PFSK-1 (cell line): ENCODE measurements at regions not wholly inside any gene's neighbourhood (a gene's known extent, or its start where the extent isn't known, plus 50 kb on each side); places are given as distances from the start of the nearest gene placed in this dataset.

Source experiments
- FOXP2 ChIP-seq: optimal IDR thresholded peaks from 2 replicates; pipeline ENCODE3; 2011; ENCODE audit warnings: borderline replicate concordance, control low read depth, inconsistent platforms; ENCODE audit not compliant: insufficient read depth; ENCODE audit errors: extremely low read length, extremely low read depth
- POLR2AphosphoS5 ChIP-seq: IDR thresholded peaks from 2 replicates; pipeline ENCODE4 v1.6.1; 2012; ENCODE audit warnings: low read depth, mild to moderate bottlenecking, control low read depth, low read length, moderate library complexity
- SIN3A ChIP-seq: IDR thresholded peaks from 2 replicates; pipeline ENCODE4 v1.6.1; 2012; ENCODE audit warnings: mild to moderate bottlenecking, low read length, moderate library complexity, borderline replicate concordance; ENCODE audit not compliant: insufficient read depth
- TAF1 ChIP-seq: IDR thresholded peaks from 2 replicates; pipeline ENCODE4 v1.6.1; 2012; ENCODE audit warnings: low read length, control low read depth, borderline replicate concordance; ENCODE audit not compliant: insufficient read depth
- TF ChIP-seq, protein P1 (sequence below), 2 experiments: IDR thresholded peaks; 2 replicates each; pipeline versions ENCODE4 v1.6.1 to v1.8.0; 2011 to 2012; ENCODE audit warnings: low read depth in 2 of 2, low read length in 2 of 2, control low read depth in 1 of 2, inconsistent platforms in 1 of 2, mild to moderate bottlenecking in 1 of 2, moderate library complexity in 1 of 2; ENCODE audit not compliant: insufficient read depth in 1 of 2

- no peak for TF ChIP-seq SIN3A
- no peak for TF ChIP-seq TAF1
- TF ChIP-seq, protein P1, sequence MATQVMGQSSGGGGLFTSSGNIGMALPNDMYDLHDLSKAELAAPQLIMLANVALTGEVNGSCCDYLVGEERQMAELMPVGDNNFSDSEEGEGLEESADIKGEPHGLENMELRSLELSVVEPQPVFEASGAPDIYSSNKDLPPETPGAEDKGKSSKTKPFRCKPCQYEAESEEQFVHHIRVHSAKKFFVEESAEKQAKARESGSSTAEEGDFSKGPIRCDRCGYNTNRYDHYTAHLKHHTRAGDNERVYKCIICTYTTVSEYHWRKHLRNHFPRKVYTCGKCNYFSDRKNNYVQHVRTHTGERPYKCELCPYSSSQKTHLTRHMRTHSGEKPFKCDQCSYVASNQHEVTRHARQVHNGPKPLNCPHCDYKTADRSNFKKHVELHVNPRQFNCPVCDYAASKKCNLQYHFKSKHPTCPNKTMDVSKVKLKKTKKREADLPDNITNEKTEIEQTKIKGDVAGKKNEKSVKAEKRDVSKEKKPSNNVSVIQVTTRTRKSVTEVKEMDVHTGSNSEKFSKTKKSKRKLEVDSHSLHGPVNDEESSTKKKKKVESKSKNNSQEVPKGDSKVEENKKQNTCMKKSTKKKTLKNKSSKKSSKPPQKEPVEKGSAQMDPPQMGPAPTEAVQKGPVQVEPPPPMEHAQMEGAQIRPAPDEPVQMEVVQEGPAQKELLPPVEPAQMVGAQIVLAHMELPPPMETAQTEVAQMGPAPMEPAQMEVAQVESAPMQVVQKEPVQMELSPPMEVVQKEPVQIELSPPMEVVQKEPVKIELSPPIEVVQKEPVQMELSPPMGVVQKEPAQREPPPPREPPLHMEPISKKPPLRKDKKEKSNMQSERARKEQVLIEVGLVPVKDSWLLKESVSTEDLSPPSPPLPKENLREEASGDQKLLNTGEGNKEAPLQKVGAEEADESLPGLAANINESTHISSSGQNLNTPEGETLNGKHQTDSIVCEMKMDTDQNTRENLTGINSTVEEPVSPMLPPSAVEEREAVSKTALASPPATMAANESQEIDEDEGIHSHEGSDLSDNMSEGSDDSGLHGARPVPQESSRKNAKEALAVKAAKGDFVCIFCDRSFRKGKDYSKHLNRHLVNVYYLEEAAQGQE (IDR thresholded peaks at IDR 0.05; ENCODE audit: insufficient read depth in 1 of 2, low read depth in 2 of 2, low read length in 2 of 2): no peak
These were observed 56.2 kb upstream of the PTGR2 start for GRCh38 chr14:73795466-73795865.

DNA sequence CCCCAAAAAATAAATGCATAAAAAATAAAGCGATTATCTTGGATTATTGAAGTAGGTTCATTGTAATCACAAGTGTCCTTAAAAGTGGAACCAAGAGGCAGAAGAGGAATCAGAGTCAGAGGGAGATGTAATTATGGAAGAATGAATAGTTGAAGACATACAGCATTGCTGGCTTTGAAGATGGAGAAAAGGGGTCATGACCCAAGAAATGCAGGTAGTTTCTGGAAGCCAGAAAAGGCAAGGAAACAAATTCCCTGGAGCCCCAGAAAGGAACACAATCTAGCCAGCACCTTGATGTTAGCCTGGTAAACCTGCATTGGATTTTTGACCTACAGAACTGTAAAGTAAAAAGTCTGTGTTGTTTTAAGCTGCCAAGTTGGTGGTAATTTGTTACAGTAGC lies 57.5 kb upstream of the PTGR2 start:
- TF ChIP-seq, protein P1 (IDR thresholded peaks at IDR 0.05; ENCODE audit: insufficient read depth in 1 of 2, low read depth in 2 of 2, low read length in 2 of 2): no peak
- TF ChIP-seq POLR2AphosphoS5 (no peak), TAF1 (no peak), FOXP2 (no peak)

DNA sequence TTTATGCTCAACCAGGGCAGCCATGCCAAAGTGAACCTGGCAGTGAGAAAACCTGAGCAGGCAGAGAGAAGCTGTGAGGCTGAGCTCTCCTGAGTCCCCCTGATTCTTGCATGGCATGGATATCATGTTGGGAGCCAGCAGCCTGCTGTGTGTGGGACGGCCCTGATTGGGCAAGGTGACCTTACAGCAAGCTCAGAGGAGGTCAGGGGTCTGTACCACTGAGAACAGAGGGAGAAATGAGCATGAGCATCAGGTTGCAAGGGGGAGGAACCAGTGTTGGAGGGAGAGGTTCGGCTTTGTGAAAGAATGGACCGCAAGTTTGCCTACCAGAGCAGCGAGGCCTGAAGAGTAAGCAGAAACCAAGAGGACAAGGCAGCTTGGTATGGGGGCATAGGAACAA lies 59.1 kb upstream of the PTGR2 start:
- TF ChIP-seq, protein P1 (IDR thresholded peaks at IDR 0.05; ENCODE audit: insufficient read depth in 1 of 2, low read depth in 2 of 2, low read length in 2 of 2): no peak
- no peak for TF ChIP-seq SIN3A
- TF ChIP-seq TAF1: no peak
- no peak for TF ChIP-seq POLR2AphosphoS5
- TF ChIP-seq FOXP2: no peak

GRCh38 chr14:73789989-73790581 lies 61.5 kb upstream of the PTGR2 start:
- TF ChIP-seq SIN3A (no peak), TAF1 (no peak), FOXP2 (no peak), POLR2AphosphoS5 (no peak)
- TF ChIP-seq, protein P1 (IDR thresholded peaks at IDR 0.05; ENCODE audit: insufficient read depth in 1 of 2, low read depth in 2 of 2, low read length in 2 of 2): no peak
